ENCODE measurements at regions not wholly inside any gene's neighbourhood (a gene's known extent, or its start where the extent isn't known, plus 50 kb on each side); places are given as distances from the start of the nearest gene placed in this dataset.
"Not testable (repeated sequence)": the region's sequence is repeated elsewhere in the genome, so short reads cannot be mapped to it uniquely, and the experiment has no call there.

GRCh38 chr9:81827616-81828296 lies 100.5 kb upstream of the SPATA31D4 start:
- TF ChIP-seq CTCF (conservative IDR thresholded peaks at IDR 0.05; ENCODE audit: low read length) (no peak), EZH2phosphoT487 (IDR thresholded peaks at IDR 0.05; ENCODE audit: borderline replicate concordance) (no peak)
- H2AFZ ChIP-seq (ENCODE audit: low read length), result no peak overlapping the region
- peak overlapping the region; percentile 56 for H3K4me2 ChIP-seq (ENCODE audit: low read depth, low read length, poor library complexity, severe bottlenecking)

GRCh38 chr9:81829195-81829882 lies 98.9 kb upstream of the SPATA31D4 start:
- Histone ChIP-seq H3F3A (ENCODE audit: low read depth) (no peaks in the 10 kb centered on the region), H3K4me1 (ENCODE audit: insufficient read depth, low read length, poor library complexity, severe bottlenecking) (peaks cover 26% of the 10 kb centered on the region), H4K20me1 (ENCODE audit: insufficient read depth, low read length, poor library complexity, severe bottlenecking) (no peaks in the 10 kb centered on the region), H3K9me2 (replicated peaks; ENCODE audit: low read depth, low read length) (no peaks in the 10 kb centered on the region), H3K9ac (ENCODE audit: low read depth, low read length, poor library complexity, severe bottlenecking) (no peak overlapping the region), H3K36me3 (ENCODE audit: insufficient read depth, low read length) (no peaks in the 10 kb centered on the region), H3K4me3 (ENCODE audit: low read length, poor library complexity, severe bottlenecking) (no peak overlapping the region), H3K9me3 (ENCODE audit: insufficient read depth, low read depth, low read length) (no peaks in the 10 kb centered on the region), H3K4me2 (ENCODE audit: low read depth, low read length, poor library complexity, severe bottlenecking) (no peak overlapping the region), H3K27me3 (ENCODE audit: insufficient read depth, low read length, poor library complexity, severe bottlenecking) (no peaks in the 10 kb centered on the region), H3K79me2 (ENCODE audit: insufficient read depth, low read length) (no peaks in the 10 kb centered on the region), H2AFZ (ENCODE audit: low read length) (no peak overlapping the region)
- TF ChIP-seq CTCF (conservative IDR thresholded peaks at IDR 0.05; ENCODE audit: low read length), result no peak
- no peak for TF ChIP-seq EZH2phosphoT487 (IDR thresholded peaks at IDR 0.05; ENCODE audit: borderline replicate concordance)

More at GRCh38 chr9:81827616-81828296, 100.5 kb upstream of the SPATA31D4 start:
- Histone ChIP-seq H3K27me3 (ENCODE audit: insufficient read depth, low read length, poor library complexity, severe bottlenecking) (no peaks in the 10 kb centered on the region), H3K36me3 (ENCODE audit: insufficient read depth, low read length) (no peaks in the 10 kb centered on the region), H3K79me2 (ENCODE audit: insufficient read depth, low read length) (no peaks in the 10 kb centered on the region), H3F3A (ENCODE audit: low read depth) (no peaks in the 10 kb centered on the region), H3K9me2 (replicated peaks; ENCODE audit: low read depth, low read length) (no peaks in the 10 kb centered on the region), H3K4me1 (ENCODE audit: insufficient read depth, low read length, poor library complexity, severe bottlenecking) (peaks cover 30% of the 10 kb centered on the region), H3K9me3 (ENCODE audit: insufficient read depth, low read depth, low read length) (no peaks in the 10 kb centered on the region), H4K20me1 (ENCODE audit: insufficient read depth, low read length, poor library complexity, severe bottlenecking) (no peaks in the 10 kb centered on the region), H3K4me3 (ENCODE audit: low read length, poor library complexity, severe bottlenecking) (peak overlapping the region; percentile 16), H3K9ac (ENCODE audit: low read depth, low read length, poor library complexity, severe bottlenecking) (no peak overlapping the region)

- H3K4me2 ChIP-seq (ENCODE audit: low read depth, low read length, poor library complexity, severe bottlenecking); H2AFZ ChIP-seq (ENCODE audit: low read length); H3K9ac ChIP-seq (ENCODE audit: low read depth, low read length, poor library complexity, severe bottlenecking); H3K36me3 ChIP-seq (ENCODE audit: insufficient read depth, low read length); H3K27me3 ChIP-seq (ENCODE audit: insufficient read depth, low read length, poor library complexity, severe bottlenecking); H3F3A ChIP-seq (ENCODE audit: low read depth); H3K79me2 ChIP-seq (ENCODE audit: insufficient read depth, low read length); H3K4me3 ChIP-seq (ENCODE audit: low read length, poor library complexity, severe bottlenecking); H4K20me1 ChIP-seq (ENCODE audit: insufficient read depth, low read length, poor library complexity, severe bottlenecking); H3K9me3 ChIP-seq (ENCODE audit: insufficient read depth, low read depth, low read length); H3K9me2 ChIP-seq (replicated peaks; ENCODE audit: low read depth, low read length): not testable (repeated sequence)
- peaks cover 26% of the 10 kb centered on the region for H3K4me1 ChIP-seq (ENCODE audit: insufficient read depth, low read length, poor library complexity, severe bottlenecking)
Observed at GRCh38 chr9:81830431-81830830, 97.8 kb upstream of the SPATA31D4 start.

Data from Loucy (cell line).